ENCODE measurements at regions not wholly inside any gene's neighbourhood (a gene's known extent, or its start where the extent isn't known, plus 50 kb on each side); places are given as distances from the start of the nearest gene placed in this dataset.

- no peak for TF ChIP-seq SIN3A (IDR thresholded peaks at IDR 0.05; ENCODE audit: low read depth)
- no peak for TF ChIP-seq CTCF (IDR thresholded peaks at IDR 0.05 in 2 of 3, conservative IDR thresholded peaks at IDR 0.05 in 1 of 3; ENCODE audit: borderline replicate concordance in 1 of 3, insufficient read depth in 1 of 3, low read depth in 2 of 3, low read length in 2 of 3)
- no peak for TF ChIP-seq POLR2A (IDR thresholded peaks at IDR 0.05; ENCODE audit: borderline replicate concordance, extremely low read depth, insufficient read depth, insufficient read length)
- TF ChIP-seq ZFX (IDR thresholded peaks at IDR 0.05), result no peak
- no peak for TF ChIP-seq RAD21 (IDR thresholded peaks at IDR 0.05; ENCODE audit: low read depth)
- no peak for TF ChIP-seq YY1 (IDR thresholded peaks at IDR 0.05; ENCODE audit: extremely low read depth, insufficient replicate concordance, low read depth, low read length)
- no peak for TF ChIP-seq EZH2phosphoT487 (IDR thresholded peaks at IDR 0.05; ENCODE audit: borderline replicate concordance)
- no peak for TF ChIP-seq POLR2AphosphoS5 (IDR thresholded peaks at IDR 0.05; ENCODE audit: low read depth, low read length)
- TF ChIP-seq JUND (IDR thresholded peaks at IDR 0.05), result no peak
- TF ChIP-seq SP1 (IDR thresholded peaks at IDR 0.05; ENCODE audit: low read depth), result no peak
These were observed 113.0 kb downstream of the GOSR1 start for GRCh38 chr17:30590081-30590733.

Data from HCT116 (cell line).